ENCODE measurements at regions not wholly inside any gene's neighbourhood (a gene's known extent, or its start where the extent isn't known, plus 50 kb on each side); places are given as distances from the start of the nearest gene placed in this dataset.

- no peak overlapping the region for H3K9ac ChIP-seq (ENCODE audit: control insufficient read depth, insufficient read depth, low read length)
- BruUV-seq (replicated peaks): no TSS peak
- TF ChIP-seq PBX3 (IDR thresholded peaks at IDR 0.05; ENCODE audit: insufficient replicate concordance, low read depth, low read length): no peak
- TF ChIP-seq RELB (IDR thresholded peaks at IDR 0.05; ENCODE audit: low read depth): no peak
- no peak for TF ChIP-seq ZBED1 (IDR thresholded peaks at IDR 0.05; ENCODE audit: borderline replicate concordance)
- no peak for TF ChIP-seq RBBP5 (conservative IDR thresholded peaks at IDR 0.05)
- TF ChIP-seq ZBTB11 (CRISPR knock-in tag; IDR thresholded peaks at IDR 0.05): no peak
- TF ChIP-seq RAD21 (IDR thresholded peaks at IDR 0.05; ENCODE audit: insufficient read depth, low read depth, low read length): no peak
- TF ChIP-seq FOS (IDR thresholded peaks at IDR 0.05; ENCODE audit: borderline replicate concordance, extremely low read depth, insufficient read length): no peak
- TF ChIP-seq BCL3 (IDR thresholded peaks at IDR 0.05; ENCODE audit: borderline replicate concordance, insufficient read depth, low read depth, low read length, poor library complexity, severe bottlenecking): no peak
- no peak for TF ChIP-seq TCF3 (IDR thresholded peaks at IDR 0.05; ENCODE audit: borderline replicate concordance, insufficient read depth, low read depth, low read length)
- no peak for TF ChIP-seq YY1 (IDR thresholded peaks at IDR 0.05; ENCODE audit: low read depth, low read length)
- no peak for TF ChIP-seq IKZF2 (IDR thresholded peaks at IDR 0.05)
- no peak for TF ChIP-seq TARDBP (IDR thresholded peaks at IDR 0.05; ENCODE audit: borderline replicate concordance)
- TF ChIP-seq CEBPZ (IDR thresholded peaks at IDR 0.05; ENCODE audit: low read depth, low read length): no peak
- no peak for TF ChIP-seq ZNF384 (IDR thresholded peaks at IDR 0.05; ENCODE audit: borderline replicate concordance, low read depth, low read length)
- in situ Hi-C loops (cut with MboI) (no loop called here), intact Hi-C loops (cut with micrococcal nuclease; ENCODE audit: unreplicated experiment) (no loop called here)
- WGBS (ENCODE audit: insufficient coverage, insufficient replicate concordance, low lambda C conversion rate, missing lambda C conversion rate): 22% methylated on average over 10 of the region's 10 CpGs
- no peak overlapping the region for H3K27ac ChIP-seq (ENCODE audit: control insufficient read depth, insufficient read depth)
- no peak overlapping the region for H3K4me2 ChIP-seq (ENCODE audit: control insufficient read depth, insufficient read depth)
- ChIA-PET SMC1A (ENCODE audit: uncharacterized antibody, unreplicated experiment) (no interaction called here), POLR2A (no interaction called here), CTCF (no interaction called here), RAD21 (ENCODE audit: unreplicated experiment) (no interaction called here)
- ATAC-seq: no peak
- no peaks in the 10 kb centered on the region for H3K79me2 ChIP-seq (ENCODE audit: control insufficient read depth, insufficient read depth, low read length)
- H4K20me1 ChIP-seq (ENCODE audit: control insufficient read depth, insufficient read depth): no peaks in the 10 kb centered on the region; the same call in 1 of the 2 replicates
- FAIRE-seq: no peak
- no peaks in the 10 kb centered on the region for H3K4me1 ChIP-seq (ENCODE audit: control insufficient read depth, insufficient read depth, low read length)
- H3K27me3 ChIP-seq (replicated peaks in 1 of 2; ENCODE audit: control insufficient read depth in 2 of 2, insufficient read depth in 2 of 2, low read length in 1 of 2): no peaks in the 10 kb centered on the region
- no peak overlapping the region for H2AFZ ChIP-seq (ENCODE audit: control insufficient read depth, low read depth, low read length)
- no peaks in the 10 kb centered on the region for H3K9me3 ChIP-seq (replicated peaks; ENCODE audit: control insufficient read depth, insufficient read depth, low read length)
- H3K4me3 ChIP-seq: no peak overlapping the region
- H3K36me3 ChIP-seq (ENCODE audit: control insufficient read depth in 2 of 2, insufficient read depth in 2 of 2, low read length in 1 of 2): no peaks in the 10 kb centered on the region
- DNase-seq (ENCODE audit: low read depth, low spot score): no peak
These were observed 447.5 kb upstream of the KIRREL3 start for GRCh38 chr11:127448101-127448500.

Measured in GM12878 (cell line).